GM06990 (cell line): ENCODE measurements at regions not wholly inside any gene's neighbourhood (a gene's known extent, or its start where the extent isn't known, plus 50 kb on each side); places are given as distances from the start of the nearest gene placed in this dataset.

ENCODE experiments used
- DNase-seq: peaks from one replicate; pipeline ENCODE4 v3.0.0-alpha.2; 2011; ENCODE audit not compliant: insufficient read length; ENCODE audit errors: extremely low read depth
- H3K27me3 ChIP-seq: replicated peaks from 2 replicates; pipeline ENCODE4 v1.6.0; 2011; ENCODE audit warnings: low read length; ENCODE audit not compliant: control insufficient read depth, insufficient read depth
- H3K36me3 ChIP-seq: 2 replicates; pipeline ENCODE4 v1.5.1; 2011; ENCODE audit warnings: low read length; ENCODE audit not compliant: control insufficient read depth, insufficient read depth
- H3K4me3 ChIP-seq: replicated peaks from 2 replicates; pipeline ENCODE4 v1.5.1; 2011; ENCODE audit warnings: low read depth, mild to moderate bottlenecking, control low read depth, low read length
- TF ChIP-seq, protein P1 (sequence below): IDR thresholded peaks from 2 replicates; pipeline ENCODE4 v1.5.1; 2011; ENCODE audit warnings: low read length, control low read depth, mild to moderate bottlenecking, inconsistent platforms; ENCODE audit not compliant: insufficient read depth, poor library complexity, severe bottlenecking

DNA sequence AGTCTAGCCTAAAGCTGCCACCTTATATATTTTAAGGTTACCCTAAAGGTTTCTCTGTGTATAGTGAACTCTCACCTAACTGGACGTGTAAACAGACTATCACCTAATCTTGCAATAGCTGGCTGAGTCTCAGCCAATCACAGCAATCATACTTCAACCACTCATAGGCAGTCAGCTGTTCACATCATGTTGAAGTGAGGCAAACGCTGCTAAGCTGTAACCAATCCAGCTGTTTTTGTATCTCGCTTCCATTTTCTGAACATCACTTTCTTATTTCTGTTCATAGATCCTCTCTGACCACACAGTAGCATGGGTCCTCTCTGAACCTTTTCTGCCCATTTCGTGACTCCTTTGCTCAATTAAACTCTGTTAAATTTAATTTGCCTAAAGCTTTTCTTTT, 468.2 kb upstream of the POU3F3 start:
- H3K4me3 ChIP-seq = no peak overlapping the region
- DNase-seq = no peak
- no peaks in the 10 kb centered on the region; the same call in 1 of the 2 replicates for H3K27me3 ChIP-seq
- TF ChIP-seq, protein P1, sequence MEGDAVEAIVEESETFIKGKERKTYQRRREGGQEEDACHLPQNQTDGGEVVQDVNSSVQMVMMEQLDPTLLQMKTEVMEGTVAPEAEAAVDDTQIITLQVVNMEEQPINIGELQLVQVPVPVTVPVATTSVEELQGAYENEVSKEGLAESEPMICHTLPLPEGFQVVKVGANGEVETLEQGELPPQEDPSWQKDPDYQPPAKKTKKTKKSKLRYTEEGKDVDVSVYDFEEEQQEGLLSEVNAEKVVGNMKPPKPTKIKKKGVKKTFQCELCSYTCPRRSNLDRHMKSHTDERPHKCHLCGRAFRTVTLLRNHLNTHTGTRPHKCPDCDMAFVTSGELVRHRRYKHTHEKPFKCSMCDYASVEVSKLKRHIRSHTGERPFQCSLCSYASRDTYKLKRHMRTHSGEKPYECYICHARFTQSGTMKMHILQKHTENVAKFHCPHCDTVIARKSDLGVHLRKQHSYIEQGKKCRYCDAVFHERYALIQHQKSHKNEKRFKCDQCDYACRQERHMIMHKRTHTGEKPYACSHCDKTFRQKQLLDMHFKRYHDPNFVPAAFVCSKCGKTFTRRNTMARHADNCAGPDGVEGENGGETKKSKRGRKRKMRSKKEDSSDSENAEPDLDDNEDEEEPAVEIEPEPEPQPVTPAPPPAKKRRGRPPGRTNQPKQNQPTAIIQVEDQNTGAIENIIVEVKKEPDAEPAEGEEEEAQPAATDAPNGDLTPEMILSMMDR = no peak
- no peaks in the 10 kb centered on the region for H3K36me3 ChIP-seq

DNA sequence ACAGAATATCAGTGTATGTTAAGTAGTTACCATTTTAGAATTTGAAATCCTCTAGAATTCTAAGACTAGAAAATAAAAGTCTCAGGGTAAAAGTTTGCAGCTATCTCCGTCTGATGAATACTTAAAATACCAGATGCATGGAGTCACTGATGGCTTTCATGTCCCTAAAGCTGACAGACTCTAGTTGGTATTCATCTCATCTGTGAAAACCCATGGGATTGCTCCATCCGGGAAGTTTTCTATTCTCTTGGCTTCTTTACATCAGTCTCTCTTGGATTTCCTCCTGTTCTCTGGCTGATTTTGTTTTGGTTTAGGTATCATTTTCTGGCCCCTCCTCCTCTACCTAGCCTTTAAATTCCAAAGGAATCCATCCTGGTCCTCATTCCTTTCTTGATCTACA, 465.6 kb upstream of the POU3F3 start:
- TF ChIP-seq, protein P1 = no peak
- DNase-seq = no peak
- Histone ChIP-seq H3K36me3 (no peaks in the 10 kb centered on the region), H3K4me3 (no peak overlapping the region), H3K27me3 (no peaks in the 10 kb centered on the region; the same call in 1 of the 2 replicates)

DNA sequence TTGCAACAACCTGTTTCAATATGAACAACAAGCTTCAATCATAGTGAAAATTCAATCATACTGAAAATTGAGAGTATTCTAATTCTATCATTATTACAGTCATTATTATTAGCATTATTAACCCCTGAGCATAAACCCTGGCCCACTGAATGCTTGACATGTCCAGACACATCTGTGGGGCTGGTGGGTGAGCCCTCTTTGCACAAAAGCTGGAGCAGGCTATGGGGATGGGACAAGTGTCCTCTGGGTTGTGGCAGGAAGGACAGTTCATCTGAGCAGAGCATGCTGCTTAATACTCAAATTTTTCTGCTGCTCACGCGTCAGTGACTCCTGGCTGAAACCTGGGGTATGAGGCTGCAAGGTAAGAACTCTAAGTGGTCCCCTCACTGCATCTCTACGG, 451.1 kb upstream of the POU3F3 start:
- no peaks in the 10 kb centered on the region for H3K36me3 ChIP-seq

DNA sequence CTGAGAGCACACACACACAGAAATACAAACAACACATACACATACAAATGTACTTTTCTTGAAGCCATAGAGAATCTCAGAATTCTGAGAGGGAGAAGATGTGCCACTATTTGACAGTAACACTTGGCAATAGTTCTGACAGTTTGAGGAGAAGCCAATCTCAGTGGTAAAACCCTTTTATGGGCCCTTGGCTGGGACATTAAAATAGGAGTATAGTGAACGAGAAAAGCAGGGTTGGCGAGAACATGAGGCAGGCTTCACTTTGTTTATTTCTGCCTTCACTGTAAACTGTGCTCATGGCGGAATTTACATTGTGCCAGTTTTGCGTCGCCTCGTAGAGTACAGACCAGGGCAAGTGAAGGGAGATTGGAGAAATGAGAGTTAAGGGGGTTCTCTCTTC, 449.4 kb upstream of the POU3F3 start:
- Histone ChIP-seq H3K27me3 (no peaks in the 10 kb centered on the region), H3K36me3 (no peaks in the 10 kb centered on the region), H3K4me3 (no peak overlapping the region)
- DNase-seq = no peak
- TF ChIP-seq, protein P1 = no peak

More for the DNA sequence above, 451.1 kb upstream of the POU3F3 start:
- no peak for DNase-seq
- TF ChIP-seq, protein P1 = no peak
- H3K4me3 ChIP-seq = no peak overlapping the region
- no peaks in the 10 kb centered on the region for H3K27me3 ChIP-seq

DNA sequence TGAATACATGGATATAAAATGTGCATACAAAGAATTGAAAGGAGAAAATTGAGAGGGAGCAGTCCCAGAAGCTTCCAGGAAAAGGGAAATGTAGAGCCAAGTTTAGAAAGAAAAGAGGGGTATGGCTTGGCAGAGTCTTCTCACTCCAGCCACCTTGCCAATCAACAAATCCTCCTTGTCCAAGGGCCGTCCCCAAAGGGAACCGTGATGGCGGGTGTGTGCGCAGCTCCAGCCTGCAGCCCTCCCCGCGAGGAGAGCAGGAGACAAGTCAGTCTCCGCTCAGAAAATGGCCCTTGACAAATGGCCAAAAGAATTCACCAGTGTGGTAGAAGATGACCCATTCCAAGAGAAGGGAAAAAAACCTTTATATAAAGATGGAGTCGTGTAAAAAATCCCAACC, 448.3 kb upstream of the POU3F3 start:
- TF ChIP-seq, protein P1 = no peak
- no peaks in the 10 kb centered on the region for H3K27me3 ChIP-seq
- no peak overlapping the region for H3K4me3 ChIP-seq
- no peaks in the 10 kb centered on the region for H3K36me3 ChIP-seq
- DNase-seq = no peak

DNA sequence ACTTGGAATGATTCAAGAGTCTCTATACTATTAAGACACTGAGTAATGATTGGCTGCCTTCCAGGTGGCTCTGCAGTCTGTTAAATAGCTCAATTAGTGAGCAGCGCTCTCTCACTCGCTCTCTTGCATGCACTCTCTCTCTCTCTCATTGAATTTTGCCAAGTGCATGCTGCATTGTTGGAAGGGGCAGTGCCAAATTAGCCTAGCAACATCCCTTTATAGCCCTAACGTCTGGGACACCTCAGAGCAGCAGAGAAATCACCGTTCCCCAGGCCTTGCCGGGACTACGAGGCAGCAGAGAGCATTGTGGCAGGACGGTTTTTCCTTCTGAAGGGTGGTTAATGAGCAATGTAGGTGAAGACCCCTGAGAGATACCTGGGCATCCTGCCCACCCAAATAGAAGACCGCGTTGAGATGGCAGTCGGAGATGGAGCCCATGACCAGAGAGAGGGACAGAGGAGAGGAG, 447.6 kb upstream of the POU3F3 start:
- TF ChIP-seq, protein P1 = no peak
- DNase-seq = no peak
- H3K4me3 ChIP-seq = no peak overlapping the region
- no peaks in the 10 kb centered on the region for H3K27me3 ChIP-seq
- H3K36me3 ChIP-seq = no peaks in the 10 kb centered on the region
